H1 (cell line): ENCODE measurements at regions not wholly inside any gene's neighbourhood (a gene's known extent, or its start where the extent isn't known, plus 50 kb on each side); places are given as distances from the start of the nearest gene placed in this dataset.

Source experiments
- CTCF ChIA-PET: fragments of 300-600 bp; sonication (Branson Sonifier 250); formaldehyde crosslinking; loops from one replicate; lab custom pipeline; 2021; ENCODE audit not compliant: partially characterized antibody; lab: Charles Lee
- POLR2A ChIA-PET: fragments of 300-600 bp; sonication (Branson Sonifier 250); formaldehyde crosslinking; loops from one replicate; lab custom pipeline; 2021; ENCODE audit warnings: inconsistent platforms; ENCODE audit not compliant: partially characterized antibody; lab: Charles Lee
- DNase-seq, 2 experiments: peaks; one replicate each; pipeline versions ENCODE4 v3.0.0 to v3.0.0-alpha.2; 2010 to 2022; ENCODE audit warnings: low spot score in 2 of 2, low read depth in 1 of 2, mixed read lengths in 1 of 2
- FAIRE-seq: peaks from 2 replicates; lab custom pipeline; 2011; peaks lifted over from hg19 to GRCh38; lab: Jason Lieb, UNC
- H2AFZ ChIP-seq: 2 replicates; pipeline ENCODE4 v1.8.1; 2012; ENCODE audit warnings: low read length, inconsistent platforms
- H2AK5ac ChIP-seq: 2 replicates; pipeline ENCODE4 v1.6.1; 2013; ENCODE audit warnings: low read depth, low read length
- H2BK120ac ChIP-seq: replicated peaks from 2 replicates; pipeline ENCODE3; 2013; ENCODE audit warnings: low read depth, low read length, inconsistent platforms
- H2BK12ac ChIP-seq: 2 replicates; pipeline ENCODE4 v1.6.1; 2013; ENCODE audit warnings: low read depth, low read length
- H2BK15ac ChIP-seq: 2 replicates; pipeline ENCODE4 v1.6.1; 2013; ENCODE audit warnings: low read length
- H2BK20ac ChIP-seq: 2 replicates; pipeline ENCODE4 v1.6.1; 2013; ENCODE audit warnings: low read length
- H2BK5ac ChIP-seq: 2 replicates; pipeline ENCODE4 v1.6.1; 2013; ENCODE audit warnings: low read depth, low read length
- H3K14ac ChIP-seq: 2 replicates; pipeline ENCODE4 v1.6.1; 2013; ENCODE audit warnings: inconsistent platforms; ENCODE audit not compliant: insufficient read length
- H3K18ac ChIP-seq: 2 replicates; pipeline ENCODE4 v1.6.1; 2013; ENCODE audit warnings: low read length; ENCODE audit errors: extremely low read depth
- H3K23ac ChIP-seq: 2 replicates; pipeline ENCODE4 v1.6.1; 2013; ENCODE audit warnings: inconsistent platforms; ENCODE audit not compliant: insufficient read length
- H3K23me2 ChIP-seq: 2 replicates; pipeline ENCODE4 v1.6.1; 2013; ENCODE audit warnings: low read depth, low read length
- H3K27ac ChIP-seq: 2 replicates; pipeline ENCODE4 v1.6.1; 2011; ENCODE audit warnings: low read depth, low read length, inconsistent platforms
- H3K27me3 ChIP-seq, 4 experiments: replicated peaks in 1 of 4; 1 replicate in 1 of 4; 2 replicates in 3 of 4; pipeline versions ENCODE4 v1.6.1 to v1.8.1; 2011 to 2013; ENCODE audit warnings: low read length in 3 of 4, mild to moderate bottlenecking in 3 of 4, inconsistent platforms in 2 of 4, mixed read lengths in 2 of 4, moderate library complexity in 1 of 4; ENCODE audit not compliant: control insufficient read depth in 3 of 4, insufficient read depth in 3 of 4; ENCODE audit errors: extremely low read depth in 1 of 4
- H3K36me3 ChIP-seq, 4 experiments: 2 replicates each; pipeline versions ENCODE4 v1.6.1 to v1.8.1; 2011 to 2013; ENCODE audit warnings: mild to moderate bottlenecking in 4 of 4, low read length in 3 of 4, moderate library complexity in 2 of 4, control low read depth in 1 of 4, inconsistent platforms in 1 of 4; ENCODE audit not compliant: insufficient read depth in 4 of 4, control insufficient read depth in 2 of 4
- H3K4ac ChIP-seq: replicated peaks from 2 replicates; pipeline ENCODE3; 2013; ENCODE audit warnings: low read length, low read depth, mixed read lengths, inconsistent platforms; ENCODE audit not compliant: insufficient read length
- H3K4me1 ChIP-seq, 4 experiments: replicated peaks in 1 of 4; 1 replicate in 1 of 4; 2 replicates in 3 of 4; pipeline versions ENCODE4 v1.6.1 to v1.8.1; 2011 to 2013; ENCODE audit warnings: low read length in 3 of 4, inconsistent platforms in 2 of 4, mixed read lengths in 1 of 4; ENCODE audit not compliant: insufficient read depth in 4 of 4, control insufficient read depth in 3 of 4
- H3K4me2 ChIP-seq, 2 experiments: 2 replicates each; pipeline versions ENCODE4 v1.6.1 to v1.8.1; 2011 to 2013; ENCODE audit warnings: low read depth in 2 of 2, low read length in 2 of 2, control low read depth in 1 of 2, inconsistent platforms in 1 of 2, mild to moderate bottlenecking in 1 of 2; ENCODE audit not compliant: insufficient read depth in 1 of 2
- H3K4me3 ChIP-seq, 4 experiments: fragments of 200-600, 300-600 bp in 1 of 4; sonication (generic), shearing (Covaris generic), sonication (Bioruptor Twin) in 1 of 4; 2 replicates each; pipeline versions ENCODE4 v1.5.1 to v1.8.1; 2011 to 2016; ENCODE audit warnings: low read length in 4 of 4, low read depth in 3 of 4, control low read depth in 2 of 4, inconsistent platforms in 2 of 4, mild to moderate bottlenecking in 2 of 4, mixed read lengths in 1 of 4, moderate library complexity in 1 of 4; ENCODE audit not compliant: insufficient read depth in 2 of 4; ENCODE audit errors: extremely low read depth in 1 of 4
- H3K56ac ChIP-seq: replicated peaks from 2 replicates; pipeline ENCODE3; 2013; ENCODE audit warnings: low read depth, mild to moderate bottlenecking, mixed read lengths, low read length, inconsistent platforms; ENCODE audit not compliant: insufficient read length
- H3K79me1 ChIP-seq: 2 replicates; pipeline ENCODE4 v1.6.1; 2013; ENCODE audit warnings: low read depth, low read length, control low read depth
- H3K79me2 ChIP-seq, 2 experiments: 2 replicates each; pipeline versions ENCODE4 v1.6.1 to v1.8.1; 2012 to 2013; ENCODE audit warnings: low read length in 2 of 2, mild to moderate bottlenecking in 2 of 2, inconsistent platforms in 1 of 2; ENCODE audit not compliant: insufficient read depth in 2 of 2, control insufficient read depth in 1 of 2
- H3K9ac ChIP-seq, 4 experiments: replicated peaks in 1 of 4; 1 replicate in 1 of 4; 2 replicates in 3 of 4; pipeline versions ENCODE4 v1.6.1 to v1.8.1; 2011 to 2013; ENCODE audit warnings: low read depth in 3 of 4, low read length in 3 of 4, control low read depth in 2 of 4, mild to moderate bottlenecking in 2 of 4, moderate library complexity in 2 of 4, inconsistent platforms in 1 of 4; ENCODE audit errors: extremely low read depth in 1 of 4
- H3K9me3 ChIP-seq, 2 experiments: 2 replicates each; pipeline versions ENCODE4 v1.6.1 to v1.8.1; 2012 to 2013; ENCODE audit warnings: mild to moderate bottlenecking in 2 of 2, moderate library complexity in 2 of 2, control low read depth in 1 of 2, inconsistent platforms in 1 of 2, low read depth in 1 of 2, low read length in 1 of 2, mixed read lengths in 1 of 2; ENCODE audit not compliant: insufficient read depth in 2 of 2
- H4K20me1 ChIP-seq, 2 experiments: replicated peaks in 1 of 2; 2 replicates each; pipeline versions ENCODE3 to v1.8.1; 2011 to 2013; ENCODE audit warnings: inconsistent platforms in 2 of 2, low read length in 2 of 2, mild to moderate bottlenecking in 1 of 2; ENCODE audit not compliant: insufficient read depth in 2 of 2, control insufficient read depth in 1 of 2
- H4K5ac ChIP-seq: 2 replicates; pipeline ENCODE4 v1.6.1; 2013; ENCODE audit warnings: low read length, low read depth, mixed read lengths, inconsistent platforms; ENCODE audit not compliant: insufficient read length
- H4K8ac ChIP-seq: 2 replicates; pipeline ENCODE4 v1.8.0; 2013; ENCODE audit warnings: mild to moderate bottlenecking, moderate library complexity, low read length, inconsistent platforms; ENCODE audit not compliant: insufficient read depth; ENCODE audit errors: extremely low read depth
- H4K91ac ChIP-seq: replicated peaks from 2 replicates; pipeline ENCODE3; 2013; ENCODE audit warnings: low read length, mixed read lengths, inconsistent platforms; ENCODE audit not compliant: insufficient read length
- CBX8 ChIP-seq: fragments of 300-800, 300-1000 bp; sonication (generic); IDR thresholded peaks from 2 replicates; pipeline ENCODE4 v1.7.1; 2016; ENCODE audit warnings: low read depth, low read length, borderline replicate concordance
- CTCF ChIP-seq, 3 experiments: IDR thresholded peaks; 1 replicate in 2 of 3; 2 replicates in 1 of 3; pipeline versions ENCODE4 v1.5.1 to v1.6.1; 2011; ENCODE audit warnings: low read length in 3 of 3, mild to moderate bottlenecking in 3 of 3, inconsistent platforms in 2 of 3, low read depth in 1 of 3, moderate library complexity in 1 of 3; ENCODE audit not compliant: insufficient read depth in 1 of 3; ENCODE audit errors: control extremely low read depth in 1 of 3
- E2F6 ChIP-seq: IDR thresholded peaks from 2 replicates; pipeline ENCODE4 v1.6.1; 2012; ENCODE audit warnings: inconsistent platforms
- FOSL1 ChIP-seq: IDR thresholded peaks from 2 replicates; pipeline ENCODE4 v1.6.1; 2011; ENCODE audit warnings: mild to moderate bottlenecking, low read depth, low read length, moderate library complexity; ENCODE audit not compliant: insufficient read depth
- JUN ChIP-seq: IDR thresholded peaks from 2 replicates; pipeline ENCODE4 v1.6.1; 2011; ENCODE audit warnings: low read depth, mild to moderate bottlenecking, improper control_type of control experiment, low read length
- KDM4A ChIP-seq: IDR thresholded peaks from one replicate; pipeline ENCODE4 v1.7.1; 2012; ENCODE audit warnings: low read depth, mild to moderate bottlenecking, moderate library complexity, low read length, inconsistent platforms; ENCODE audit not compliant: severe bottlenecking
- RXRA ChIP-seq: IDR thresholded peaks from 2 replicates; pipeline ENCODE4 v1.6.1; 2011; ENCODE audit warnings: low read depth, mild to moderate bottlenecking, low read length, moderate library complexity; ENCODE audit not compliant: insufficient read depth
- SIN3A ChIP-seq, 2 experiments: IDR thresholded peaks in 1 of 2; conservative IDR thresholded peaks in 1 of 2; 2 replicates each; pipeline ENCODE4 v1.6.1; 2011 to 2012; ENCODE audit warnings: low read length in 2 of 2, improper control_type of control experiment in 1 of 2, low read depth in 1 of 2, mild to moderate bottlenecking in 1 of 2
- SIRT6 ChIP-seq: IDR thresholded peaks from one replicate; pipeline ENCODE4 v1.7.1; 2012; ENCODE audit warnings: low read length, inconsistent platforms
- SIX5 ChIP-seq: IDR thresholded peaks from 2 replicates; pipeline ENCODE4 v1.6.1; 2011; ENCODE audit warnings: mild to moderate bottlenecking, low read depth, low read length
- TCF12 ChIP-seq: IDR thresholded peaks from 2 replicates; pipeline ENCODE4 v1.6.1; 2011; ENCODE audit warnings: low read depth, mild to moderate bottlenecking, low read length
- YY1 ChIP-seq: IDR thresholded peaks from 2 replicates; pipeline ENCODE4 v1.6.1; 2011; ENCODE audit warnings: low read depth, mild to moderate bottlenecking, low read length
- WGBS, 2 experiments: shearing (Covaris generic) in 1 of 2; methylation state at CpG; one replicate each; pipeline versions ENCODE4 v1.1.6 to v1.1.7; 2013 to 2015; ENCODE audit warnings: low lambda C conversion rate in 2 of 2, mixed read lengths in 2 of 2, inconsistent platforms in 1 of 2, low coverage in 1 of 2, missing lambda C conversion rate in 1 of 2; ENCODE audit not compliant: insufficient replicate concordance in 2 of 2, insufficient coverage in 1 of 2, insufficient read length in 1 of 2; ENCODE audit errors: extremely low coverage in 1 of 2, missing lambda C conversion rate in 1 of 2; 5-methylcytosine and 5-hydroxymethylcytosine counted together

GRCh38 chr15:59923508-59923907, 80.6 kb upstream of the FOXB1 start:
- no peak overlapping the region for H4K8ac ChIP-seq
- H3K14ac ChIP-seq, result no peak overlapping the region
- H4K20me1 ChIP-seq, result no peaks in the 10 kb centered on the region
- H3K9ac ChIP-seq, result no peak overlapping the region
- no peak for FAIRE-seq
- H3K4me2 ChIP-seq, result no peak overlapping the region
- H3K23me2 ChIP-seq, result no peaks in the 10 kb centered on the region
- no peak overlapping the region for H2BK15ac ChIP-seq
- H3K4me3 ChIP-seq, result no peak overlapping the region
- no peak overlapping the region for H2BK5ac ChIP-seq
- H3K4ac ChIP-seq, result no peak overlapping the region
- POLR2A ChIA-PET, result no interaction called here
- H3K4me1 ChIP-seq, result no peaks in the 10 kb centered on the region
- no peaks in the 10 kb centered on the region for H3K36me3 ChIP-seq
- CTCF ChIA-PET, result interaction anchor here (0.7 to 1.1 kb wide), 4 partner anchors 164 to 402 kb away, joined by 3 read pairs; no protein-coding TSS in a partner anchor
- H3K27ac ChIP-seq, result no peak overlapping the region
- no peaks in the 10 kb centered on the region for H3K9me3 ChIP-seq
- no peak overlapping the region for H2BK120ac ChIP-seq
- DNase-seq, result no peak
- WGBS, 2 experiments, result 88% methylated on average over 4 of the region's 4 CpGs; no CpG with 5 or more reads in 1 of the 2 experiments
- no peaks in the 10 kb centered on the region for H3K79me1 ChIP-seq
- H2AK5ac ChIP-seq, result no peak overlapping the region
- H3K79me2 ChIP-seq, result no peaks in the 10 kb centered on the region
- no peaks in the 10 kb centered on the region for H3K27me3 ChIP-seq
- H2AFZ ChIP-seq, result no peak overlapping the region
- H3K23ac ChIP-seq, result no peak overlapping the region
- H3K56ac ChIP-seq, result no peak overlapping the region
- no peak overlapping the region for H2BK12ac ChIP-seq
- H4K5ac ChIP-seq, result no peak overlapping the region
- no peak overlapping the region for H3K18ac ChIP-seq
- no peak overlapping the region for H2BK20ac ChIP-seq
- H4K91ac ChIP-seq, result no peak overlapping the region
- TF ChIP-seq E2F6, result no peak
- no peak for TF ChIP-seq TCF12
- no peak for TF ChIP-seq CTCF (IDR thresholded peaks at IDR 0.05; ENCODE audit: control extremely low read depth in 1 of 3, insufficient read depth in 1 of 3, low read depth in 1 of 3, low read length in 3 of 3)
- TF ChIP-seq SIX5, result no peak
- no peak for TF ChIP-seq YY1
- TF ChIP-seq RXRA, result no peak
- TF ChIP-seq SIN3A (conservative IDR thresholded peaks at IDR 0.05 in 1 of 2, IDR thresholded peaks at IDR 0.05 in 1 of 2; ENCODE audit: low read depth in 1 of 2, low read length in 2 of 2), result no peak
- no peak for TF ChIP-seq CBX8
- no peak for TF ChIP-seq KDM4A
- no peak for TF ChIP-seq JUN
- no peak for TF ChIP-seq FOSL1
- no peak for TF ChIP-seq SIRT6
